Stimulated activated naive B cell treated with anti-CD40 and anti-IgM and Interleukin-4, amounts not matched to agents 10 μg/mL and 1 μg/mL and 100 μg/mL, for 72 hours (primary cell): ENCODE measurements at regions not wholly inside any gene's neighbourhood (a gene's known extent, or its start where the extent isn't known, plus 50 kb on each side); places are given as distances from the start of the nearest gene placed in this dataset.

Source experiments
- ATAC-seq, 2 donors: fragments of 150-1000 bp; cut with Tn5 transposase; replicated peaks; 2 replicates each; pipeline ENCODE4 v1.10.0; 2021; ENCODE audit warnings: moderate library complexity in 1 of 2
- DNase-seq: peaks from one replicate; pipeline ENCODE4 v3.0.0; 2021
- H3K27ac Mint-ChIP-seq: one replicate; pipeline ENCODE4 v1.8.0; 2022; ENCODE audit warnings: mild to moderate bottlenecking, mixed read lengths
- H3K27me3 Mint-ChIP-seq, 2 donors: one replicate each; pipeline ENCODE4 v1.8.0; 2022; ENCODE audit warnings: mixed read lengths in 2 of 2
- H3K36me3 Mint-ChIP-seq, 2 donors: one replicate each; pipeline ENCODE4 v1.8.0; 2022; ENCODE audit warnings: mixed read lengths in 2 of 2, mild to moderate bottlenecking in 1 of 2
- H3K4me1 Mint-ChIP-seq, 2 donors: one replicate each; pipeline ENCODE4 v1.8.0; 2022; ENCODE audit warnings: mixed read lengths in 2 of 2, mild to moderate bottlenecking in 1 of 2
- H3K4me3 Mint-ChIP-seq, 2 donors: one replicate each; pipeline ENCODE4 v1.8.0; 2022; ENCODE audit warnings: mild to moderate bottlenecking in 2 of 2, mixed read lengths in 2 of 2, moderate library complexity in 1 of 2
- H3K9me3 Mint-ChIP-seq, 2 donors: one replicate each; pipeline ENCODE4 v1.8.0; 2022; ENCODE audit warnings: mixed read lengths in 2 of 2, mild to moderate bottlenecking in 1 of 2

- ATAC-seq (no peak), DNase-seq (no peak)
- Mint-ChIP-seq H3K27ac (no peak overlapping the region), H3K4me3 (no peak overlapping the region), H3K9me3 (no peaks in the 10 kb centered on the region), H3K36me3 (no peaks in the 10 kb centered on the region), H3K27me3 (peaks cover 0 to 5% of the 10 kb centered on the region in 2 donors), H3K4me1 (no peaks in the 10 kb centered on the region)
Measured at GRCh38 chr3:56976651-56977560, 83.6 kb upstream of the SPATA12 start.

- Mint-ChIP-seq H3K27ac (no peak overlapping the region), H3K36me3 (no peaks in the 10 kb centered on the region), H3K4me3 (no peak overlapping the region), H3K27me3 (peaks cover 0 to 5% of the 10 kb centered on the region in 2 donors), H3K4me1 (peaks cover 3 to 5% of the 10 kb centered on the region in 2 donors), H3K9me3 (no peaks in the 10 kb centered on the region)
- no peak for DNase-seq
- no peak for ATAC-seq
Measured at GRCh38 chr3:56975567-56975966, 84.9 kb upstream of the SPATA12 start.

GRCh38 chr3:56974247-56974930, 86.1 kb upstream of the SPATA12 start:
- Mint-ChIP-seq H3K4me1 (peaks cover 10 to 15% of the 10 kb centered on the region in 2 donors), H3K4me3 (no peak overlapping the region), H3K9me3 (no peaks in the 10 kb centered on the region), H3K36me3 (no peaks in the 10 kb centered on the region), H3K27ac (no peak overlapping the region), H3K27me3 (peaks cover 0 to 5% of the 10 kb centered on the region in 2 donors)
- DNase-seq (no peak), ATAC-seq (no peak)

GRCh38 chr3:56971816-56972215, 88.6 kb upstream of the SPATA12 start:
- no peak for DNase-seq
- Mint-ChIP-seq H3K9me3 (no peaks in the 10 kb centered on the region), H3K36me3 (no peaks in the 10 kb centered on the region), H3K27me3 (peaks cover 0 to 5% of the 10 kb centered on the region in 2 donors), H3K27ac (no peak overlapping the region), H3K4me3 (no peak overlapping the region), H3K4me1 (peaks cover 10 to 15% of the 10 kb centered on the region in 2 donors)
- no peak for ATAC-seq

- Mint-ChIP-seq H3K4me1 (peaks cover 10 to 15% of the 10 kb centered on the region in 2 donors), H3K27me3 (peaks cover 0 to 5% of the 10 kb centered on the region in 2 donors), H3K36me3 (no peaks in the 10 kb centered on the region), H3K9me3 (no peaks in the 10 kb centered on the region), H3K4me3 (no peak overlapping the region), H3K27ac (no peak overlapping the region)
- DNase-seq, result no peak
- ATAC-seq, result no peak
Measured at GRCh38 chr3:56971261-56971660, 89.2 kb upstream of the SPATA12 start.

GRCh38 chr3:56970461-56970879, 90.0 kb upstream of the SPATA12 start:
- H3K27ac Mint-ChIP-seq, result no peak overlapping the region
- ATAC-seq (peak; percentile 94 to 97), DNase-seq (no peak)

GRCh38 chr3:56969851-56970250, 90.6 kb upstream of the SPATA12 start:
- no peaks in the 10 kb centered on the region for H3K36me3 Mint-ChIP-seq
- ATAC-seq (no peak), DNase-seq (no peak)
- H3K4me1 Mint-ChIP-seq, result peaks cover 10 to 15% of the 10 kb centered on the region in 2 donors
- peaks cover 0 to 2% of the 10 kb centered on the region in 2 donors for H3K9me3 Mint-ChIP-seq
- no peak overlapping the region for H3K27ac Mint-ChIP-seq
- H3K27me3 Mint-ChIP-seq, result peaks cover 0 to 5% of the 10 kb centered on the region in 2 donors
- no peak overlapping the region for H3K4me3 Mint-ChIP-seq

More at GRCh38 chr3:56970461-56970879, 90.0 kb upstream of the SPATA12 start:
- H3K4me3 Mint-ChIP-seq, result no peak overlapping the region
- no peaks in the 10 kb centered on the region for H3K9me3 Mint-ChIP-seq
- peaks cover 0 to 5% of the 10 kb centered on the region in 2 donors for H3K27me3 Mint-ChIP-seq
- H3K36me3 Mint-ChIP-seq, result no peaks in the 10 kb centered on the region
- peaks cover 10 to 15% of the 10 kb centered on the region in 2 donors for H3K4me1 Mint-ChIP-seq

- no peak overlapping the region for H3K4me3 Mint-ChIP-seq
- ATAC-seq (no peak), DNase-seq (no peak)
- peaks cover 10 to 15% of the 10 kb centered on the region in 2 donors for H3K4me1 Mint-ChIP-seq
- no peak overlapping the region for H3K27ac Mint-ChIP-seq
- H3K27me3 Mint-ChIP-seq, result no peaks in the 10 kb centered on the region
- peaks cover 4% of the 10 kb centered on the region in 2 donors for H3K36me3 Mint-ChIP-seq
- peaks cover 0 to 4% of the 10 kb centered on the region in 2 donors for H3K9me3 Mint-ChIP-seq
Measured at GRCh38 chr3:56966509-56966908, 94.0 kb upstream of the SPATA12 start.

- DNase-seq (no peak), ATAC-seq (no peak)
- H3K9me3 Mint-ChIP-seq, result peaks cover 0 to 4% of the 10 kb centered on the region in 2 donors
- peaks cover 4% of the 10 kb centered on the region in 2 donors for H3K36me3 Mint-ChIP-seq
- H3K27me3 Mint-ChIP-seq, result no peaks in the 10 kb centered on the region
- no peak overlapping the region for H3K4me3 Mint-ChIP-seq
- peaks cover 10 to 15% of the 10 kb centered on the region in 2 donors for H3K4me1 Mint-ChIP-seq
- no peak overlapping the region for H3K27ac Mint-ChIP-seq
Measured at GRCh38 chr3:56966104-56966503, 94.4 kb upstream of the SPATA12 start.

GRCh38 chr3:56962922-56963321, 97.5 kb upstream of the SPATA12 start:
- Mint-ChIP-seq H3K9me3 (peaks cover 0 to 4% of the 10 kb centered on the region in 2 donors), H3K27me3 (no peaks in the 10 kb centered on the region), H3K4me1 (peaks cover 7 to 13% of the 10 kb centered on the region in 2 donors), H3K4me3 (no peak overlapping the region), H3K27ac (no peak overlapping the region), H3K36me3 (peaks cover 4% of the 10 kb centered on the region in 2 donors)
- ATAC-seq (no peak), DNase-seq (no peak)

GRCh38 chr3:56962206-56962605, 98.3 kb upstream of the SPATA12 start:
- peaks cover 0 to 4% of the 10 kb centered on the region in 2 donors for H3K9me3 Mint-ChIP-seq
- peaks cover 4% of the 10 kb centered on the region in 2 donors for H3K36me3 Mint-ChIP-seq
- DNase-seq (no peak), ATAC-seq (no peak)
- H3K4me1 Mint-ChIP-seq, result peaks cover 7 to 13% of the 10 kb centered on the region in 2 donors
- no peak overlapping the region for H3K27ac Mint-ChIP-seq
- no peak overlapping the region for H3K4me3 Mint-ChIP-seq
- H3K27me3 Mint-ChIP-seq, result no peaks in the 10 kb centered on the region

GRCh38 chr3:56960234-56960917, 100.1 kb upstream of the SPATA12 start:
- no peak for DNase-seq
- ATAC-seq, result peak; percentile 85 to 91
- Mint-ChIP-seq H3K4me1 (peaks cover 7 to 13% of the 10 kb centered on the region in 2 donors), H3K27me3 (no peaks in the 10 kb centered on the region), H3K27ac (peak overlapping the region; percentile 11), H3K9me3 (peaks cover 0 to 4% of the 10 kb centered on the region in 2 donors), H3K4me3 (no peak overlapping the region), H3K36me3 (peaks cover 4% of the 10 kb centered on the region in 2 donors)

GRCh38 chr3:56958879-56959278, 101.6 kb upstream of the SPATA12 start:
- Mint-ChIP-seq H3K27me3 (no peaks in the 10 kb centered on the region), H3K9me3 (no peaks in the 10 kb centered on the region), H3K4me3 (no peak overlapping the region), H3K36me3 (no peaks in the 10 kb centered on the region), H3K27ac (no peak overlapping the region), H3K4me1 (peaks cover 7 to 13% of the 10 kb centered on the region in 2 donors)
- ATAC-seq (no peak), DNase-seq (no peak)

- DNase-seq (no peak), ATAC-seq (no peak)
- Mint-ChIP-seq H3K4me3 (no peak overlapping the region), H3K27ac (no peak overlapping the region), H3K27me3 (no peaks in the 10 kb centered on the region), H3K9me3 (no peaks in the 10 kb centered on the region), H3K36me3 (no peaks in the 10 kb centered on the region), H3K4me1 (peaks cover 7 to 13% of the 10 kb centered on the region in 2 donors)
Measured at GRCh38 chr3:56957522-56957921, 102.9 kb upstream of the SPATA12 start.
